ENCODE measurements at regions not wholly inside any gene's neighbourhood (a gene's known extent, or its start where the extent isn't known, plus 50 kb on each side); places are given as distances from the start of the nearest gene placed in this dataset.

DNA sequence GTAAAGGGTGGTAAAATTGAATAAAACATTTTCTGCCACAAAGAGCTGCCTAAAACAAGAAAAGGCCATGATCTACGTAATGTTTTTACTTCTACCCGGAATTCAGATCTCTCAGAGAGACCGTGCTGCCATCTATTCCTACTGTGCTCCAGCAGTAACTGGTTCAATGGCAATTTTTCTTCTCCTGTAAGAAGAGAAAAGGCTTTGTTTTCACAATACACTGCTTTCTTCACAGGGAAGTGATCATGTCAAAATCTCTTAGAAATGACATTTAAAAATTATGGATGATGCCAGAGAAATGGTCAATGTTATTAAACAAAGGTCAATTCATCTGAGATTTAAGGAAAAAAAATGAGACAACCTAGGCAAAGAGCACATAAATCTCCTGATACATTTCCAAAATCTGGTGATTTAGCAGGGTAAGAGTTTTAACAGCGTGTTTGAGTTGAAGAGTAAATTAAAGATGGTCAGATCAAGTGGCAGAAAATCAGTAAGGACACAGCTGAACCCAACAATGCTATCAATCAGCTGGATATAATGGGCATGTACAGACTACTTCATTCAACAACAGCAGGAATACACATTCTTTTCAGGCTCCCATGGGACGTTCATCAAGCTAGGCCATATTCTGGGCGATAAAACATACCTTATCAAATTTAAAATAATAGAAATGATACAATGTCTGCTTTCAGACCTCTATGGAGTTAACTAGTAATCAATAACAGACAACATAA, 523.1 kb downstream of the CHSY3 start:
- no peak for TF ChIP-seq KLF8 (tag by site-specific recombination; IDR thresholded peaks at IDR 0.05)
- no peak for TF ChIP-seq ZSCAN30 (tag by site-specific recombination; IDR thresholded peaks at IDR 0.05)
- no peak for TF ChIP-seq ZNF521 (tag by site-specific recombination; IDR thresholded peaks at IDR 0.05)
- TF ChIP-seq ZNF843 (tag by site-specific recombination; IDR thresholded peaks at IDR 0.05), result no peak
- TF ChIP-seq ZNF266 (tag by site-specific recombination; IDR thresholded peaks at IDR 0.05; ENCODE audit: low read depth), result no peak
- no peak for TF ChIP-seq ZNF792 (tag by site-specific recombination; IDR thresholded peaks at IDR 0.05)
- no peak for TF ChIP-seq ZNF660 (tag by site-specific recombination; IDR thresholded peaks at IDR 0.05)
- TF ChIP-seq, protein P1, sequence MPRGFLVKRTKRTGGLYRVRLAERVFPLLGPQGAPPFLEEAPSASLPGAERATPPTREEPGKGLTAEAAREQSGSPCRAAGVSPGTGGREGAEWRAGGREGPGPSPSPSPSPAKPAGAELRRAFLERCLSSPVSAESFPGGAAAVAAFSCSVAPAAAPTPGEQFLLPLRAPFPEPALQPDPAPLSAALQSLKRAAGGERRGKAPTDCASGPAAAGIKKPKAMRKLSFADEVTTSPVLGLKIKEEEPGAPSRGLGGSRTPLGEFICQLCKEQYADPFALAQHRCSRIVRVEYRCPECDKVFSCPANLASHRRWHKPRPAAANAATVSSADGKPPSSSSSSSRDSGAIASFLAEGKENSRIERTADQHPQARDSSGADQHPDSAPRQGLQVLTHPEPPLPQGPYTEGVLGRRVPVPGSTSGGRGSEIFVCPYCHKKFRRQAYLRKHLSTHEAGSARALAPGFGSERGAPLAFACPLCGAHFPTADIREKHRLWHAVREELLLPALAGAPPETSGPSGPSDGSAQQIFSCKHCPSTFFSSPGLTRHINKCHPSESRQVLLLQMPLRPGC (tag by site-specific recombination; IDR thresholded peaks at IDR 0.05), result no peak
- TF ChIP-seq ZNF394 (tag by site-specific recombination; IDR thresholded peaks at IDR 0.05; ENCODE audit: borderline replicate concordance), result no peak
- TF ChIP-seq, protein P2, sequence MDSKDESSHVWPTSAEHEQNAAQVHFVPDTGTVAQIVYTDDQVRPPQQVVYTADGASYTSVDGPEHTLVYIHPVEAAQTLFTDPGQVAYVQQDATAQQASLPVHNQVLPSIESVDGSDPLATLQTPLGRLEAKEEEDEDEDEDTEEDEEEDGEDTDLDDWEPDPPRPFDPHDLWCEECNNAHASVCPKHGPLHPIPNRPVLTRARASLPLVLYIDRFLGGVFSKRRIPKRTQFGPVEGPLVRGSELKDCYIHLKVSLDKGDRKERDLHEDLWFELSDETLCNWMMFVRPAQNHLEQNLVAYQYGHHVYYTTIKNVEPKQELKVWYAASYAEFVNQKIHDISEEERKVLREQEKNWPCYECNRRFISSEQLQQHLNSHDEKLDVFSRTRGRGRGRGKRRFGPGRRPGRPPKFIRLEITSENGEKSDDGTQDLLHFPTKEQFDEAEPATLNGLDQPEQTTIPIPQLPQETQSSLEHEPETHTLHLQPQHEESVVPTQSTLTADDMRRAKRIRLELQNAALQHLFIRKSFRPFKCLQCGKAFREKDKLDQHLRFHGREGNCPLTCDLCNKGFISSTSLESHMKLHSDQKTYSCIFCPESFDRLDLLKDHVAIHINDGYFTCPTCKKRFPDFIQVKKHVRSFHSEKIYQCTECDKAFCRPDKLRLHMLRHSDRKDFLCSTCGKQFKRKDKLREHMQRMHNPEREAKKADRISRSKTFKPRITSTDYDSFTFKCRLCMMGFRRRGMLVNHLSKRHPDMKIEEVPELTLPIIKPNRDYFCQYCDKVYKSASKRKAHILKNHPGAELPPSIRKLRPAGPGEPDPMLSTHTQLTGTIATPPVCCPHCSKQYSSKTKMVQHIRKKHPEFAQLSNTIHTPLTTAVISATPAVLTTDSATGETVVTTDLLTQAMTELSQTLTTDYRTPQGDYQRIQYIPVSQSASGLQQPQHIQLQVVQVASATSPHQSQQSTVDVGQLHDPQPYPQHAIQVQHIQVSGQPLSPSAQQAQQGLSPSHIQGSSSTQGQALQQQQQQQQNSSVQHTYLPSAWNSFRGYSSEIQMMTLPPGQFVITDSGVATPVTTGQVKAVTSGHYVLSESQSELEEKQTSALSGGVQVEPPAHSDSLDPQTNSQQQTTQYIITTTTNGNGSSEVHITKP (tag by site-specific recombination; IDR thresholded peaks at IDR 0.05), result no peak
- TF ChIP-seq ZNF433 (tag by site-specific recombination; IDR thresholded peaks at IDR 0.05; ENCODE audit: low read depth), result no peak
- no peak for TF ChIP-seq ZNF488 (tag by site-specific recombination; IDR thresholded peaks at IDR 0.05)
- no peak for TF ChIP-seq ZNF19 (tag by site-specific recombination; IDR thresholded peaks at IDR 0.05; ENCODE audit: low read depth)
- TF ChIP-seq SP2 (tag by site-specific recombination; IDR thresholded peaks at IDR 0.05), result no peak
- Histone ChIP-seq H3K9me3 (ENCODE audit: control insufficient read depth, insufficient read depth, low read depth, low read length) (no peaks in the 10 kb centered on the region), H3K4me3 (ENCODE audit: low read depth, low read length) (no peak overlapping the region), H3K36me3 (ENCODE audit: control insufficient read depth in 2 of 2, insufficient read depth in 1 of 2, low read length in 2 of 2) (no peaks in the 10 kb centered on the region), H3K27ac (ENCODE audit: extremely low read depth, low read depth, low read length) (no peak overlapping the region), H3K4me1 (ENCODE audit: control insufficient read depth, insufficient read depth, low read length) (peaks cover under 1% of the 10 kb centered on the region; the same call in 1 of the 2 replicates)
- ChIA-PET CTCF (no interaction called here), POLR2A (no interaction called here)

DNA sequence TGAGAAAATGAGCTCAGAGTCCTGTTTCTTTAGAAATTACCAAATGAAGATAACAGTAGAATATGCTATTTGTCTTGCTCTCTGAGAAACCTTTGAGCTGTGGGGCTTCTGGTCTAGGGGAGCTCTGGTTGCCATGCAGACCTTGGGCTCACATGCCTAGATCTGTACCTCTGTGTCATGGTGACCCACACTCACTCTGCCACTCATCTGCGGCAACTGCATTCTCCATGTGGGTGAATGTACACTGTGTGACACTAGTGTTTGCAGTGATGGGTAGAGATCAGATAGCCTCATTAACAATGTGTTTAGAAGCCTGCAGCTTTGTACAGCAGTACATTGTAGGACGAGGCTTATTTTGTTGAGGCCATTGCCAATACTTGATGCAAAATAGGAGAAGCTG, 521.2 kb downstream of the CHSY3 start:
- peaks cover 2% of the 10 kb centered on the region; the same call in 1 of the 2 replicates for H3K4me1 ChIP-seq (ENCODE audit: control insufficient read depth, insufficient read depth, low read length)
- H3K9me3 ChIP-seq (ENCODE audit: control insufficient read depth, insufficient read depth, low read depth, low read length), result no peaks in the 10 kb centered on the region
- no peak overlapping the region for H3K27ac ChIP-seq (ENCODE audit: extremely low read depth, low read depth, low read length)
- POLR2A ChIA-PET, result no interaction called here
- no peaks in the 10 kb centered on the region for H3K36me3 ChIP-seq (ENCODE audit: control insufficient read depth in 2 of 2, insufficient read depth in 1 of 2, low read length in 2 of 2)
- CTCF ChIA-PET, result no interaction called here
- no peak overlapping the region for H3K4me3 ChIP-seq (ENCODE audit: low read depth, low read length)
- TF ChIP-seq HIC1 (tag by site-specific recombination; IDR thresholded peaks at IDR 0.05) (no peak), YY1 (tag by site-specific recombination; IDR thresholded peaks at IDR 0.05) (no peak), ZNF488 (tag by site-specific recombination; IDR thresholded peaks at IDR 0.05) (no peak), ZFP37 (tag by site-specific recombination; IDR thresholded peaks at IDR 0.05) (no peak), ZNF138 (tag by site-specific recombination; IDR thresholded peaks at IDR 0.05; ENCODE audit: borderline replicate concordance) (no peak), HOXA7 (CRISPR knock-in tag; IDR thresholded peaks at IDR 0.05; ENCODE audit: borderline replicate concordance) (no peak), ZNF670 (tag by site-specific recombination; IDR thresholded peaks at IDR 0.05; ENCODE audit: low read depth) (no peak), ZNF133 (tag by site-specific recombination; IDR thresholded peaks at IDR 0.05) (no peak), MEIS1 (CRISPR knock-in tag; IDR thresholded peaks at IDR 0.05; ENCODE audit: borderline replicate concordance) (no peak), SP7 (tag by site-specific recombination; IDR thresholded peaks at IDR 0.05) (no peak), ZNF701 (tag by site-specific recombination; IDR thresholded peaks at IDR 0.05) (no peak), ZNF776 (tag by site-specific recombination; IDR thresholded peaks at IDR 0.05; ENCODE audit: borderline replicate concordance) (no peak), ZNF610 (tag by site-specific recombination; IDR thresholded peaks at IDR 0.05; ENCODE audit: borderline replicate concordance) (no peak), ZNF266 (tag by site-specific recombination; IDR thresholded peaks at IDR 0.05; ENCODE audit: low read depth) (no peak), ZNF239 (tag by site-specific recombination; IDR thresholded peaks at IDR 0.05) (no peak)
